HG03064 (cell line): ENCODE measurements at regions not wholly inside any gene's neighbourhood (a gene's known extent, or its start where the extent isn't known, plus 50 kb on each side); places are given as distances from the start of the nearest gene placed in this dataset.
"Not testable (repeated sequence)": the region's sequence is repeated elsewhere in the genome, so short reads cannot be mapped to it uniquely, and the experiment has no call there.

Experiments
- ATAC-seq: cut with Tn5 transposase; IDR thresholded peaks from one replicate; pipeline ENCODE4 v1.9.1; 2021; ENCODE audit warnings: low read depth; ENCODE audit not compliant: unreplicated experiment

GRCh38 chr6:74733830-74734620, 471.8 kb downstream of the COL12A1 start:
- ATAC-seq, result no peak

- no peak for ATAC-seq
Observed at GRCh38 chr6:74731931-74732330, 473.9 kb downstream of the COL12A1 start.

DNA sequence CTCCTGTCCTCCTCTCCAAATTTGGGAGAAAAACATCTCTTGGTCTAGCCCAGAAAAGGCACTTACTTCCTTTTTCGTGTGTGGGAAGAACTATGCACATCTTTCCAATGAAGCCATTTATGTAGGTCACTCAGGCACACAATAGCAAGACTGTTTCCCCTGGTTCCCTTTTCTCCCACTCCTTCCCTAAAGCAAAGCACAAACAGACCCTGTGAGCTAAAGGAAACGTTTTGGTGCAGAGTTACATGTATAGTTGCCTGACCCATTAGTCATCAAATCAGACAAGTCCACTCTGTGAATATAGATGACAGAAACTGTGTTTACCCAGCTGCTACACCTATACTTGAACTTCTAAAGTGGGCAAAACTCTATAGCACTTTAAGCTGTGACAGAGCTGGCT, 474.6 kb downstream of the COL12A1 start:
- ATAC-seq, result no peak

- ATAC-seq, result no peak
Observed at GRCh38 chr6:74720923-74721322, 484.9 kb downstream of the COL12A1 start.

DNA sequence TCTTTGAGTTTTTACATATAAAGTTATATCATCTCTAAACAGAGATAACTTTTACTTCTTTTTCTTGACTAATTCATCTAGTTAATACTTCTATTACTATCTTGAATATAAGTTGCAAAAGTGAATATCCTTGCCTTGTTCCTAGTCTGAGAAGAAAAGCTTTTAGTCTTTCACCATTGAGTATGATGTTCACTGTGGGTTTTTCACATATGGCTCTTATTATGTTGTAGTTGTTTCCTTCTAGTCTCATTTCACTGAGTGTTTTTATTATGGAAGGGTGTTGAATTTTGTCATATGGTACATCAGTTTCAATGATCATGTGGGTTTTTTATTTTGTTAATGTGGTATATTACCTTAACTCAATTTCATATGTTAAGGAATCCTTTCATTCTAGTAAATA, 488.3 kb downstream of the COL12A1 start:
- ATAC-seq, result no peak

GRCh38 chr6:74715355-74716085, 490.3 kb downstream of the COL12A1 start:
- ATAC-seq, result no peak

DNA sequence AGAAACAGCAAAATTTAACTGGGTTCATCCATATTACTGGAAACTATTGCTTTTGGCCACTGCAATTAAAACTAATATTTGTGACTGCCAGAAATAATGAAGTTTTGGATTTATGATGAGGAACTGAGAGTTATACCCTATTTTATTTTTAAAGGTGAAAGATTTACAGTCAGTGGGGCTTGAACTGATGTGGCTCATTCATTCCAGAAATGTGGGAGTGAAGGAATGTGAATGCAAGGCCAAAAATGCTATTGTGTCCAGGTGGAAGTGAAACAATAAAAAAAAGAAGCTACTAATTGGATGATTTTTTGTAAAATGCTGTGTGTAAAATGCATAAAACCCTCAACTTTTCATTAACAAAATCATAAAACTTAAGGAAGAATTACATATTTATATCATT, 491.9 kb downstream of the COL12A1 start:
- no peak for ATAC-seq

- ATAC-seq, result no peak
Observed at GRCh38 chr6:74705451-74705850, 500.4 kb downstream of the COL12A1 start.

GRCh38 chr6:74704540-74704939, 501.3 kb downstream of the COL12A1 start:
- not testable (repeated sequence) for ATAC-seq

GRCh38 chr6:74690365-74690764, 515.5 kb downstream of the COL12A1 start:
- ATAC-seq, result no peak

DNA sequence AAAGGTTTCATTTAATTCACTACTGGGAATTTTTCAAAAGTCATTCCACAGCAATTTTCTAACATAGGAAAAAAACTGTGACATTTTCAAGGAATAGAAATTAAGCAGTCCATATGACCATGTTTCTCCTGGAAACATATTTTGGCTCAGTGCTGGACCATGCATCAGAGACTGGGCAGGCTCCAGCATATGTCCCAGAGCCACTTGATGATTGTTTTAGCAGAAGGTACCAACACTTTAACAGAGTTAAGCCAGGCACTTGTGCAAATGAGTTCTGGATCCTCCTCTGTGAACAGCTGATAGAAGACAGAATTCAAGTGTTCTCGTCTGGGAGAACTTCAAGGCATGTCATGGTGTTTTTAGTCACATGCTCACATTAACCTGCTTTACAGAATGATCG, 516.3 kb downstream of the COL12A1 start:
- no peak for ATAC-seq

DNA sequence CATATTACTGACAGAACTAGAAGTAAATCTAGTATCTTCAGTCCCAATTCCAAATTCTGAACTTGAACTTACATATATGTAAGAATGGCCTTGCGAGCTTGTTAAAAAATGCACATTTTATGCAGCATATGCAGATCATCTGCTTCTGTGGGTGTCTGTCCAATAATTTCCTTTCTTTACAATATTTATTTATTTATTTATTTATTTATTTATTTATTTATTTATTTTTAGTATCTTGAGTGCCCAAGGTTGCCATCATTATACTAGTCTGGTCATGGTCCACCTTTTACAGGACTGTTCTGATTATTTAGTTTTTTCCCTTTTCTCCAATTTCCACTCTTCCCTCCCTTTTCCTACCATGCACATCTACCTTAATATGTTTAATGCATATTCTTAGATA, 528.4 kb downstream of the COL12A1 start:
- no peak for ATAC-seq

GRCh38 chr6:74676906-74677305, 528.9 kb downstream of the COL12A1 start:
- ATAC-seq, result no peak

GRCh38 chr6:74674377-74674776, 531.5 kb downstream of the COL12A1 start:
- ATAC-seq, result no peak

- ATAC-seq, result no peak
Observed at GRCh38 chr6:74671558-74672025, 534.3 kb downstream of the COL12A1 start.

GRCh38 chr6:74658391-74658790, 547.5 kb downstream of the COL12A1 start:
- ATAC-seq, result no peak

GRCh38 chr6:74657931-74658330, 547.9 kb downstream of the COL12A1 start:
- ATAC-seq, result no peak

DNA sequence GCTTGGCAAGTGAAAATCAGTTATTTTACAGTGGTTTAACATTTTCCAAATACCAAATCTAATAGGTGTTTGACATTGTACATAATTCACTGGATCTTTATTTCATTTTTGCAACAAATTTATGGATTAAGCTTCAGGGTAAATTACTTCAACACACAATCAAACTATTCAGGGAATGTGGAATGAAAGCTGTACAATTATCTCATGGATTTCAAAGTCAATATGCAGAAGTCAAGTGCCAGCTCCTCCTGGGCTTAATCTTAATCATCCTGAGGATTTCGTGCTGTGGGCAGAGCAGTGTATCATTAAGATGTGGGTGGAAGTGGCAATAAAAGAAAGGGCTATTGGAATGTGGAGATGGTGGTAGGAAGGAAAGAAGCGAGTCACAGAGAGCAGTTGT, 548.8 kb downstream of the COL12A1 start:
- ATAC-seq, result no peak

DNA sequence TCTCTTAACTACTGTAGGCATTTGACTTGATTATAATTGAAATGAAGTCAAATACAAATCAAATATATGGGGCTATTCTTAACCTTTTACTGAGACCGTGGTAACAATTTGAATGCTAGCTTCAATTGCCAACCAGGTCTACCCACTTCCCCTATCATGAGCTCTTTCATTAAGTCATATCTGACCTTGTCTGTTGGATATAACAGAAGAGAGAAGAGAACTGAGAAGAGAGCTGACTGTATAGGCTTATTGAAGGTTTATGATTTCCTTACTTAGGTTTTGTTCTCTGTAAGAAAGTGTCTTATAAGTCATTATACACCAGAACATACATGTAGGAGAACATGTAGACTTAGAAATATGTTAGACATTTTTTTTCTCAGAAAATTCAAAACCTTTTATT, 549.4 kb downstream of the COL12A1 start:
- no peak for ATAC-seq

DNA sequence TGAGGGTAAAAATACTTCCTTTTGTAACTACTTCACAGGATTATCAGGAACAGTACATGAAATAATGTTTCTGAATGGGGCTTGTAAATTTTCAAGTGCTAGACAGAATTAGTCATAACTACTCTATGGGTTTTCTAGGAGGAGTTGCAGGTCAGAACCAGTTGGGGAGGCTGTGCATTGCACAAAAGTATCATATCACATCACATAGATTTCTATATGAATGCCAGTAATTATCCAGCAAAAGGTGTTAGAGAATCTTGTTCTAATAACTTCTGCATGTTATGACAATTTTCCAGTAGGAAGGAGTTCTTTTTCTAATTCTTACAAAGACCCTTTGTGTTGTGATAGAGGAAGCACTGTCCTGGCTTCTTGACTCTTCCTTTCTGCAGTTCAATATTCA, 551.6 kb downstream of the COL12A1 start:
- no peak for ATAC-seq

- no peak for ATAC-seq
Observed at GRCh38 chr6:74651948-74652842, 553.7 kb downstream of the COL12A1 start.
